Activated naive CD4-positive, alpha-beta T cell treated with anti-CD3 and anti-CD28 coated beads, Interleukin-2, amount 50 U/mL, for 72 hours (primary cell): ENCODE measurements at regions not wholly inside any gene's neighbourhood (a gene's known extent, or its start where the extent isn't known, plus 50 kb on each side); places are given as distances from the start of the nearest gene placed in this dataset.

Experiments
- ATAC-seq, 2 donors: fragments of 150-1000 bp; cut with Tn5 transposase; 2 replicates each; pipeline ENCODE4 v1.10.0; 2021; ENCODE audit warnings: mild to moderate bottlenecking in 2 of 2, moderate library complexity in 2 of 2
- DNase-seq, 2 donors: peaks; one replicate each; pipeline ENCODE4 v3.0.0; 2021 to 2022; ENCODE audit warnings: low spot score in 2 of 2
- H3K27ac Mint-ChIP-seq, 2 donors: one replicate each; pipeline ENCODE4 v1.8.0; 2022; ENCODE audit warnings: mild to moderate bottlenecking in 2 of 2, mixed read lengths in 2 of 2
- H3K36me3 Mint-ChIP-seq, 2 donors: one replicate each; pipeline ENCODE4 v1.8.0; 2022; ENCODE audit warnings: mixed read lengths in 2 of 2
- H3K9me3 Mint-ChIP-seq, 2 donors: one replicate each; pipeline ENCODE4 v1.8.0; 2022; ENCODE audit warnings: mixed read lengths in 2 of 2

DNA sequence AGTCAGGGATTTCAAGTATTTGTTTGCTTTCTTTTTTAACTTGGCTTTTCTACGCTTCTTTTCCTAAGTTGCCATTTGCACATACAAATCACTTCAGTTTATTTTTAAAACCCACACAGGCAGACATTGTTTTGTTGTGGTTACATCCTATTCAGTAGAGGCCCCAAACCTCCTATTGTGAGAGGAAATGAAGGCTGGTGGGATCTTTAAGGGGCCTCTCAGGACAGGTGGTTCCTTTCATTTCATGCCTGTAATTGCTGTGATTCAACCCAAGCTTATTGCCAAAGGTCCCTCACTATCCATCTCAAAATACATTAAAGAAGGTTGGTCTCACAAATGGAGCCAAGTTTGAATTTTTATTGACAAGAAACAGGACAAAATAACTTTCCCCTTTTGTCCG is 257.1 kb downstream of the ADAMTS20 start:
- DNase-seq: no peak
- Mint-ChIP-seq H3K36me3 (no peaks in the 10 kb centered on the region), H3K27ac (no peak overlapping the region), H3K9me3 (peaks cover 5 to 6% of the 10 kb centered on the region in 2 donors)
- no peak for ATAC-seq

- ATAC-seq (no peak), DNase-seq (no peak)
- Mint-ChIP-seq H3K36me3 (no peaks in the 10 kb centered on the region), H3K27ac (no peak overlapping the region), H3K9me3 (peaks cover 5 to 6% of the 10 kb centered on the region in 2 donors)
Observed at GRCh38 chr12:43294147-43294546, 257.9 kb downstream of the ADAMTS20 start.

GRCh38 chr12:43293396-43293795 is 258.6 kb downstream of the ADAMTS20 start:
- no peak overlapping the region for H3K27ac Mint-ChIP-seq
- DNase-seq: no peak
- ATAC-seq: no peak
- H3K36me3 Mint-ChIP-seq: no peaks in the 10 kb centered on the region
- H3K9me3 Mint-ChIP-seq: peaks cover 5 to 6% of the 10 kb centered on the region in 2 donors

DNA sequence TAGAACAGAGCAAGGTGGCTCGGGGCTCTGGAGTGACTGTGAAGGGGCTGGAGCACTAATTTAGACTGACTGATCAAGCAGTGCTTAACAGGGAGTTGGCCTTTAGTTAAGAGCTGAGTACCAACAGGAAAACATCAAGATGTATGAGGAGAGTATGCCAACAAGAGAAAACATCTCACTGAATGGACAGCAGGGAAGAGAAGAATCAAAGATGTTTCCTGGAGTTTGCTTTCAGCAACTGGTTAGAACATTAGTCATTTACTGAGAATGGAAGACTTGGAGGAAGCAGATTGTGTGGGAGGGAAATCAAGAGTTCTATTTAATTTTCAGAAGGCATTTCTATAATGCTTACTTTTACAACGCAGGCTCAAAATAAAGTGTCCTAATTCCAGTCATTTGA is 259.3 kb downstream of the ADAMTS20 start:
- Mint-ChIP-seq H3K36me3 (no peaks in the 10 kb centered on the region), H3K9me3 (peaks cover 5 to 6% of the 10 kb centered on the region in 2 donors), H3K27ac (no peak overlapping the region)
- ATAC-seq (no peak), DNase-seq (no peak)

DNA sequence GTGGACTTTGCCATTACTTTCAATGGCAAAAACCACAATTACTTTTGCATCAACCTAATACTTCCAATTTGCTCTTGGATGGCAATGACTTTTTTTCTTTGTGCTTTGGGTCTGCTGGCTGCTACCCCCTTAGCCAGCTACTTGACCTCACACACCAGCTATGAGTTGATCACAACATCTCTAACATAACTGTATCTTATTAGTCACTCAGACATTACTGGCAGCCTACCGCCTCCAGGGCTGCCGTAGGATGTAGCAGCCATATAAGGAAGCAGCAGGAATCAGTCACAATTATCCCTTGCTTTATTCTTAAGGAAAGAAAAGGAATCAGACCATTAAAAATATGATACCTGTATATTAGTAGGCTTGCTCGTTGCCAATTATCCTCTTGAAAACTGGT is 260.5 kb downstream of the ADAMTS20 start:
- Mint-ChIP-seq H3K36me3 (no peaks in the 10 kb centered on the region), H3K27ac (no peak overlapping the region), H3K9me3 (peaks cover under 1% of the 10 kb centered on the region in 2 donors)
- ATAC-seq: no peak
- DNase-seq: no peak

DNA sequence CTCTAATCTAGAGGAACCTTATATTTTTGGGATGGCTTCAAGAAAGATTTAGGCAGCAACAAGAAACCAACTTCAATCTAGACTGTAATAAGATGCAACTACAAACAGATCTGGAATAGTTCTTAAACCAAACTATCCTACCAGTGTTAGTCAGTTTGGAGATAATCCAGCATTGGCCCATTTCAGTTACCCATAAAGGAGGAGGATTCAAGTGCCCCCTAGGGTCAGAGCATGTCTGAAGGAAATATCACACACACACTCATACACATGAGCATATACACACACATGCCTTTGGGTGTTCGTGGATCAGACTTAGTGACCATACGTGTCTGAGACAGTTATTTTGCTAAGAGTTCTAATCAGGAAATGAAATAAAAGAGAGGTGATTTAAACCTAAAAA is 261.2 kb downstream of the ADAMTS20 start:
- Mint-ChIP-seq H3K9me3 (no peaks in the 10 kb centered on the region), H3K27ac (no peak overlapping the region), H3K36me3 (no peaks in the 10 kb centered on the region)
- ATAC-seq: no peak
- no peak for DNase-seq

GRCh38 chr12:43289426-43289801 is 262.6 kb downstream of the ADAMTS20 start:
- ATAC-seq: no peak
- Mint-ChIP-seq H3K27ac (no peak overlapping the region), H3K9me3 (peaks cover 0 to 5% of the 10 kb centered on the region in 2 donors), H3K36me3 (no peaks in the 10 kb centered on the region)
- DNase-seq: no peak

DNA sequence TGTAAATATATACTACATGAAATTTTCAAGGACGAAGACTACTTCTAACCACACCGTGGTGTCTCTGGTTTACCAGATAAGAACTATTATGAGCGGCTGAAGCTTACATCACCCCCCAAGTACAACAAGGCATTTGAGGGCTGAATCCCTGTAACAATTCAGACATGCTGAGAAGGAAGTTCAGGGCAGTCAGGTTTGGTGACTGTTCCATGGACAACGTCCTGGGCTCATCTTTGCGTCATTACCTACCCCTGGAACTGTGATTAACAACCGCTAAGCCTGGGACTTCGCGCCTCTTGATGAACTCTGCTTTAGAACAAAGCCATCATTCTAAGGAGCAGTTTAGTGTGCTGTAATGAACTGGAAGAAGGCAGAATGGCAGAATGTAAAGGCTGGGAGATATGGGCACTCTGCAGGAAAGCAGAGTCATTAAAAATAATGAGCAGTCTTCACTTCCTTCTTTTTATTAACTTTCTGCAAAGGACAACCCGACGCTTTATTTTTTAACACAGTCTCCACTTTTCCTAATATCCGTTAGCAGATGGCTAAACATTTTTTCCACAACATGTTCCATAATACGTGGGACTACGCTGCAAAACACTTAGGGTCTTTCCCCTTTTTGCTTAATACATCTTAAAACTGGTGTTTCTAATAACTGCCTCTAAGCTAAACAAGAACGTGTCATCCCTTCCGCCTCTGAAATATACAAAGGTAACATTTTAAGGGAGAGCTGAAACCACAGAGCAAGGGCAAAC is 263.2 kb downstream of the ADAMTS20 start:
- no peak for DNase-seq
- ATAC-seq: no peak
- Mint-ChIP-seq H3K27ac (no peak overlapping the region), H3K36me3 (no peaks in the 10 kb centered on the region), H3K9me3 (peaks cover 0 to 5% of the 10 kb centered on the region in 2 donors)

GRCh38 chr12:43287706-43288383 is 264.2 kb downstream of the ADAMTS20 start:
- H3K27ac Mint-ChIP-seq: no peak overlapping the region
- ATAC-seq: no peak
- no peak for DNase-seq
- H3K9me3 Mint-ChIP-seq: peaks cover 0 to 5% of the 10 kb centered on the region in 2 donors
- H3K36me3 Mint-ChIP-seq: no peaks in the 10 kb centered on the region

DNA sequence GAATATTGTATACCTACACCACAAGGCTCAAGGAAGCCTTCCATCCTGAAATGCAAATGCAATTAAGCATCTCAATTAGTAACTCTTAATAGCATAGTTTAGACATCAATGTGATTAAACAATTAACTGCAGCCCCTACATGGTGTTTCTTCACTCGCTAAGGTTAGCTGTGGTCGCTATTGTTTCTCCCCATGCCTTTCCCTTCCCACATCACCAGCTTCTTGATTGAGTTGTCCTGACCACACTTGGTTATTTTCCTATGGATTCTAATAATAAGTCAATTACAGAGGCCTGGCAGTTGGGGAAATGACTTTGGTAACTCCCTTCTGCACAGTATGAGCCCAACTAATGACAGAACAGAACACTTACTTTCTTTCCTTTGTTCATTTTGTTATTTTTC is 265.0 kb downstream of the ADAMTS20 start:
- ATAC-seq (no peak), DNase-seq (no peak)
- Mint-ChIP-seq H3K27ac (no peak overlapping the region), H3K9me3 (peaks cover 0 to 5% of the 10 kb centered on the region in 2 donors), H3K36me3 (no peaks in the 10 kb centered on the region)

- Mint-ChIP-seq H3K36me3 (no peaks in the 10 kb centered on the region), H3K9me3 (peaks cover 0 to 5% of the 10 kb centered on the region in 2 donors), H3K27ac (no peak overlapping the region)
- no peak for DNase-seq
- ATAC-seq: no peak
Observed at GRCh38 chr12:43285159-43285598, 266.8 kb downstream of the ADAMTS20 start.

DNA sequence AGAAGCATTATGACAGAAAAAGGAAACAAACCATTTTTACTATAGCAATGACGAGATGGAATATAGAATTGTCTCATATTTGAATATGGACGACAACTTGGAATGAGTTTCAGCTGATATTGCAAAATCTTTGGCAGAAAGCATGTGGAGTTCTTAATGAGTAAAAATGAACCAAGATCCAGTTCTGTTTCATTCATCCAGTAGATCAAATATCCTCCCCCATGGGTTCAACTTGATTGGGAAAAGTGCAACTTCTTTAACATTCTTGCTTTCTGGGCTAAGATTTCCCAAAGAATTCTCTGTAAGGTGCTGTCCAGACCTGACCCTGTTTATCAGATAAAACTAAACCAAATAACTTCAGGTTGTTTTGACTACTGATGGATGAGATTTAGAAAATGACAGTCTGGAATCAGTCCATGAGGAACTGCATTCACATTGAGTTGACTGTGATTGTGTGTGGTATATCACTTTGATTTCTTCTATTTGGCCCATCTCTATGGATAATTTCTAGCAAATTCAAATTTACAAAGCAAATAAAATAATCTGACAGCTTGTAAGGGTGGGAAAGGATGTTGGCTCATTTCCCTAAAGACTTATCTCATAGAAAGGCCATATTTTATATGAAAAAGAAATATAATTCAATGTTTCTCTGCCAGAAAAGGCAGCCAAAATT is 267.4 kb downstream of the ADAMTS20 start:
- no peak overlapping the region for H3K27ac Mint-ChIP-seq
- ATAC-seq (no peak), DNase-seq (no peak)
- H3K9me3 Mint-ChIP-seq: peaks cover 0 to 5% of the 10 kb centered on the region in 2 donors
- no peaks in the 10 kb centered on the region for H3K36me3 Mint-ChIP-seq

DNA sequence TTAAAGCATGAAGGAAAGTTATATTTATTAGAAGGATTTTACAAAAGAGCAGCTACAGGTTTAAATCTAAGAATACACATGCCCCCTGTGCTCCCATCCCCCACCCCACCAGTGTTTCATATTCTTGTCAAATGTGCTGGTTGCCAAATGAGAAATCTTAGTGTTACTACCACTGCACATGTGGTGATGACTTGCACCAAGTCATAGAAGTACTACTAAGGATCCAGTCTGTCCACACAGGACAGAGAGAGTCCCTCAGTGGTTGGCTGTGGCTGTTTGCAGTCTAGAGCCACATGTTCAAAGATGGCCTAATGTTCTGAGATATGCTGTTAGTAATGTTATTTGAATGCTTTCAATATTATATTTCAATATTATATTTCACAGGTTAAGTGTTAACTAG is 268.8 kb downstream of the ADAMTS20 start:
- no peaks in the 10 kb centered on the region for H3K36me3 Mint-ChIP-seq
- H3K9me3 Mint-ChIP-seq: peaks cover 0 to 5% of the 10 kb centered on the region in 2 donors
- ATAC-seq: no peak
- no peak for DNase-seq
- H3K27ac Mint-ChIP-seq: no peak overlapping the region

GRCh38 chr12:43282106-43282505 is 269.9 kb downstream of the ADAMTS20 start:
- H3K27ac Mint-ChIP-seq: no peak overlapping the region
- H3K36me3 Mint-ChIP-seq: no peaks in the 10 kb centered on the region
- no peak for DNase-seq
- H3K9me3 Mint-ChIP-seq: peaks cover 0 to 5% of the 10 kb centered on the region in 2 donors
- ATAC-seq: no peak

- ATAC-seq (no peak), DNase-seq (no peak)
- H3K27ac Mint-ChIP-seq: no peak overlapping the region
- no peaks in the 10 kb centered on the region for H3K36me3 Mint-ChIP-seq
- peaks cover 0 to 5% of the 10 kb centered on the region in 2 donors for H3K9me3 Mint-ChIP-seq
Observed at GRCh38 chr12:43281563-43281962, 270.4 kb downstream of the ADAMTS20 start.

- DNase-seq: no peak
- Mint-ChIP-seq H3K36me3 (no peaks in the 10 kb centered on the region), H3K9me3 (peaks cover 3 to 4% of the 10 kb centered on the region in 2 donors), H3K27ac (no peak overlapping the region)
- ATAC-seq: no peak
Observed at GRCh38 chr12:43278541-43278832, 273.5 kb downstream of the ADAMTS20 start.

- Mint-ChIP-seq H3K9me3 (peaks cover 3 to 4% of the 10 kb centered on the region in 2 donors), H3K36me3 (no peaks in the 10 kb centered on the region), H3K27ac (no peak overlapping the region)
- ATAC-seq: no peak
- no peak for DNase-seq
Observed at GRCh38 chr12:43277651-43278540, 274.1 kb downstream of the ADAMTS20 start.
